G401.6 (cell line): ENCODE measurements at regions not wholly inside any gene's neighbourhood (a gene's known extent, or its start where the extent isn't known, plus 50 kb on each side); places are given as distances from the start of the nearest gene placed in this dataset.

Experiments
- FAIRE-seq: peaks from 2 replicates; lab custom pipeline; 2012; peaks lifted over from hg19 to GRCh38; lab: Jason Lieb, UNC

GRCh38 chr20:7262803-7263202 is 495.3 kb downstream of the BMP2 start:
- FAIRE-seq, result no peak

- no peak for FAIRE-seq
These were observed 496.7 kb downstream of the BMP2 start for GRCh38 chr20:7264137-7264536.

- FAIRE-seq, result no peak
These were observed 502.0 kb downstream of the BMP2 start for GRCh38 chr20:7269452-7269851.

GRCh38 chr20:7272512-7272911 is 505.0 kb downstream of the BMP2 start:
- FAIRE-seq, result no peak

GRCh38 chr20:7274870-7275269 is 507.4 kb downstream of the BMP2 start:
- no peak for FAIRE-seq

- FAIRE-seq, result no peak
These were observed 508.3 kb downstream of the BMP2 start for GRCh38 chr20:7275645-7276237.

GRCh38 chr20:7285918-7286556 is 518.6 kb downstream of the BMP2 start:
- no peak for FAIRE-seq

GRCh38 chr20:7291323-7291943 is 523.9 kb downstream of the BMP2 start:
- no peak for FAIRE-seq

- no peak for FAIRE-seq
These were observed 524.5 kb downstream of the BMP2 start for GRCh38 chr20:7291946-7292345.

GRCh38 chr20:7294816-7295360 is 527.4 kb downstream of the BMP2 start:
- no peak for FAIRE-seq

- no peak for FAIRE-seq
These were observed 534.3 kb downstream of the BMP2 start for GRCh38 chr20:7301807-7302206.

- no peak for FAIRE-seq
These were observed 534.8 kb downstream of the BMP2 start for GRCh38 chr20:7302250-7302649.

- FAIRE-seq, result no peak
These were observed 538.5 kb downstream of the BMP2 start for GRCh38 chr20:7305976-7306375.

- no peak for FAIRE-seq
These were observed 540.7 kb downstream of the BMP2 start for GRCh38 chr20:7308163-7308562.

GRCh38 chr20:7313047-7313446 is 545.6 kb downstream of the BMP2 start:
- no peak for FAIRE-seq

- no peak for FAIRE-seq
These were observed 556.5 kb downstream of the BMP2 start for GRCh38 chr20:7323957-7324356.

GRCh38 chr20:7327810-7328209 is 560.3 kb downstream of the BMP2 start:
- no peak for FAIRE-seq

- no peak for FAIRE-seq
These were observed 563.4 kb downstream of the BMP2 start for GRCh38 chr20:7330850-7331249.

GRCh38 chr20:7332169-7332568 is 564.7 kb downstream of the BMP2 start:
- no peak for FAIRE-seq

- no peak for FAIRE-seq
These were observed 566.4 kb downstream of the BMP2 start for GRCh38 chr20:7333841-7334240.

GRCh38 chr20:7346026-7346425 is 578.5 kb downstream of the BMP2 start:
- no peak for FAIRE-seq

- no peak for FAIRE-seq
These were observed 579.1 kb downstream of the BMP2 start for GRCh38 chr20:7346562-7346961.

- no peak for FAIRE-seq
These were observed 579.9 kb downstream of the BMP2 start for GRCh38 chr20:7347409-7347808.

GRCh38 chr20:7348253-7348652 is 580.8 kb downstream of the BMP2 start:
- no peak for FAIRE-seq
